MM.1S (cell line): ENCODE measurements at regions not wholly inside any gene's neighbourhood (a gene's known extent, or its start where the extent isn't known, plus 50 kb on each side); places are given as distances from the start of the nearest gene placed in this dataset.

Experiments used
- EZH2 ChIP-seq: fragments of 300-600 bp; sonication (generic); optimal IDR thresholded peaks from 2 replicates; pipeline ENCODE3; 2017; ENCODE audit warnings: low read depth, mild to moderate bottlenecking, antibody characterized with exemption, low read length, mixed read lengths
- TF ChIP-seq, protein P1 (sequence below): fragments of 300-600 bp; sonication (generic); IDR thresholded peaks from 2 replicates; pipeline ENCODE4 v1.5.1; 2016; ENCODE audit warnings: antibody characterized with exemption, low read length, mixed read lengths

DNA sequence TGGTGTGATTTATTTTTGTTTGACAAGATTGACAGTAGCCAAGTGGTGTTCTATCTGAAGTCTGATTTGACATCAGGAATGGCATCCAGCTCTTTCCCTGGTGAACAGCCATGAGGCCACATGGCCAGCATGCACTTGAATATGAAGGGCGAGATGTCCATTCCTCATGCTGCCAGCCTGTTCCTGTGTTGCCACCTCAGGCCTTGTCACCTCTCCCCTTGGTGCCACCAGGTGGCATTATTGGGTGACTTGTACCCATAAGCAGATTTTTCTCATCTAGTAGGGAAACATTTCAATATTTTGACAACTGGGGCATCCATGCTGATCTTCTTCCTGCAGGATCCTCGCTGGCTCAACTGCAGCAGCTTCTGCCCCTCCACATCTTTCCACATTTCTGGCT lies 199.1 kb downstream of the ERMARD start:
- TF ChIP-seq, protein P1, sequence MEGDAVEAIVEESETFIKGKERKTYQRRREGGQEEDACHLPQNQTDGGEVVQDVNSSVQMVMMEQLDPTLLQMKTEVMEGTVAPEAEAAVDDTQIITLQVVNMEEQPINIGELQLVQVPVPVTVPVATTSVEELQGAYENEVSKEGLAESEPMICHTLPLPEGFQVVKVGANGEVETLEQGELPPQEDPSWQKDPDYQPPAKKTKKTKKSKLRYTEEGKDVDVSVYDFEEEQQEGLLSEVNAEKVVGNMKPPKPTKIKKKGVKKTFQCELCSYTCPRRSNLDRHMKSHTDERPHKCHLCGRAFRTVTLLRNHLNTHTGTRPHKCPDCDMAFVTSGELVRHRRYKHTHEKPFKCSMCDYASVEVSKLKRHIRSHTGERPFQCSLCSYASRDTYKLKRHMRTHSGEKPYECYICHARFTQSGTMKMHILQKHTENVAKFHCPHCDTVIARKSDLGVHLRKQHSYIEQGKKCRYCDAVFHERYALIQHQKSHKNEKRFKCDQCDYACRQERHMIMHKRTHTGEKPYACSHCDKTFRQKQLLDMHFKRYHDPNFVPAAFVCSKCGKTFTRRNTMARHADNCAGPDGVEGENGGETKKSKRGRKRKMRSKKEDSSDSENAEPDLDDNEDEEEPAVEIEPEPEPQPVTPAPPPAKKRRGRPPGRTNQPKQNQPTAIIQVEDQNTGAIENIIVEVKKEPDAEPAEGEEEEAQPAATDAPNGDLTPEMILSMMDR: peak; percentile 25; the same call in 1 of the 2 replicates
- no peak for TF ChIP-seq EZH2
